ENCODE measurements at regions not wholly inside any gene's neighbourhood (a gene's known extent, or its start where the extent isn't known, plus 50 kb on each side); places are given as distances from the start of the nearest gene placed in this dataset.

DNA sequence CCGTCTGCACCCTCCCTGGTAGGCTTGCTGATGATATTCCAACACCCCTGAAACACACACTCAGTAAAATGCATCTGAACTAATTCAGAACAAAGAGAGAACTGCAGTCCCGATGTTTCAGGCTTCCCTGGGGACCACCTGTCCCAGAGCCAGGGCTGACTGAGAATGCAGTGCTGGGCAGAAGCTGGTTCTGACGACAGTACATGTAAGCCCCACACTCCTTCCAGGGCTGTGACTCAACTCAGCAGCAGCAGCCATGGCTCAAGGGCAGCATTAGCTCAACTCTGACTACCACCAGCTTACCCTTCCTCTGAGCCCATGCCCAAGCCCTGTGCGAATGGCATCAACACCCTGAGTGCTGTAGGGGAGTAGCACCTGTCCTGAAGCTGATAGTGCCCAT lies 56.4 kb upstream of the SIPA1L2 start:
- TF ChIP-seq EZH2phosphoT487 (IDR thresholded peaks at IDR 0.05; ENCODE audit: insufficient read depth, low read depth) (no peak), EZH2 (IDR thresholded peaks at IDR 0.05; ENCODE audit: insufficient read depth, poor library complexity, severe bottlenecking) (no peak)
